Lower leg skin (tissue), 3 donors: ENCODE measurements at regions not wholly inside any gene's neighbourhood (a gene's known extent, or its start where the extent isn't known, plus 50 kb on each side); places are given as distances from the start of the nearest gene placed in this dataset.

Source experiments
- CTCF ChIP-seq, 3 donors: fragments of 450-650 bp; IDR thresholded peaks; one replicate each; pipeline ENCODE4 v1.5.1; 2016; ENCODE audit warnings: antibody characterized with exemption in 3 of 3, mild to moderate bottlenecking in 3 of 3, moderate library complexity in 2 of 3
- POLR2A ChIP-seq, 2 donors: fragments of 450-650 bp; IDR thresholded peaks; one replicate each; pipeline ENCODE4 v1.6.1; 2016 to 2017; ENCODE audit warnings: antibody characterized with exemption in 2 of 2, mild to moderate bottlenecking in 1 of 2, moderate library complexity in 1 of 2

GRCh38 chr11:100600941-100601340, 86.1 kb upstream of the ARHGAP42 start:
- TF ChIP-seq CTCF (IDR thresholded peaks at IDR 0.05): no peak
- no peak for TF ChIP-seq POLR2A (IDR thresholded peaks at IDR 0.05)
